Parathyroid adenoma (tissue), 2 donors: ENCODE measurements at regions not wholly inside any gene's neighbourhood (a gene's known extent, or its start where the extent isn't known, plus 50 kb on each side); places are given as distances from the start of the nearest gene placed in this dataset.

ENCODE experiments used
- H2AFZ ChIP-seq: fragments of 300-600 bp; sonication (generic); one replicate; pipeline ENCODE4 v1.7.0; 2017; ENCODE audit warnings: antibody characterized with exemption, mild to moderate bottlenecking
- H3K27ac ChIP-seq: fragments of 300-600 bp; sonication (generic); one replicate; pipeline ENCODE4 v1.7.0; 2017
- H3K27me3 ChIP-seq: fragments of 300-600 bp; sonication (generic); one replicate; pipeline ENCODE4 v1.7.0; 2017; ENCODE audit warnings: low read length; ENCODE audit not compliant: control insufficient read depth, insufficient read depth
- H3K36me3 ChIP-seq: fragments of 300-600 bp; sonication (generic); one replicate; pipeline ENCODE4 v1.7.0; 2017; ENCODE audit warnings: low read length; ENCODE audit not compliant: control insufficient read depth, insufficient read depth
- H3K4me1 ChIP-seq: fragments of 300-600 bp; sonication (generic); one replicate; pipeline ENCODE4 v1.7.0; 2017; ENCODE audit warnings: control low read depth
- H3K4me2 ChIP-seq: fragments of 300-600 bp; sonication (generic); one replicate; pipeline ENCODE4 v1.7.0; 2017; ENCODE audit warnings: low read length
- H3K4me3 ChIP-seq: fragments of 300-600 bp; sonication (generic); one replicate; pipeline ENCODE4 v1.7.0; 2017; ENCODE audit warnings: low read depth, low read length
- H3K79me2 ChIP-seq: fragments of 300-600 bp; sonication (generic); one replicate; pipeline ENCODE4 v1.7.0; 2017; ENCODE audit warnings: control low read depth
- H3K9ac ChIP-seq: fragments of 300-600 bp; sonication (generic); one replicate; pipeline ENCODE4 v1.7.0; 2017; ENCODE audit warnings: mild to moderate bottlenecking
- H3K9me3 ChIP-seq: fragments of 300-600 bp; sonication (generic); one replicate; pipeline ENCODE4 v1.7.0; 2017; ENCODE audit warnings: low read length; ENCODE audit not compliant: control insufficient read depth
- CTCF ChIP-seq: fragments of 300-600 bp; sonication (generic); IDR thresholded peaks from one replicate; pipeline ENCODE4 v1.7.0; 2017; ENCODE audit warnings: antibody characterized with exemption, mild to moderate bottlenecking
- donor health status: primary hyperparathyroidism.

GRCh38 chr18:60981682-60982328, 351.4 kb upstream of the CDH20 start:
- no peaks in the 10 kb centered on the region for H3K36me3 ChIP-seq
- no peak overlapping the region for H3K27ac ChIP-seq
- H3K4me3 ChIP-seq: no peak overlapping the region

GRCh38 chr18:60982329-60982695, 350.9 kb upstream of the CDH20 start:
- H3K79me2 ChIP-seq: no peaks in the 10 kb centered on the region
- no peak overlapping the region for H3K9ac ChIP-seq
- no peaks in the 10 kb centered on the region for H3K9me3 ChIP-seq
- no peak overlapping the region for H3K27ac ChIP-seq
- H3K4me2 ChIP-seq: no peak overlapping the region
- H3K36me3 ChIP-seq: no peaks in the 10 kb centered on the region
- no peak overlapping the region for H2AFZ ChIP-seq
- no peaks in the 10 kb centered on the region for H3K4me1 ChIP-seq
- no peak for TF ChIP-seq CTCF
- H3K27me3 ChIP-seq: no peaks in the 10 kb centered on the region
- no peak overlapping the region for H3K4me3 ChIP-seq

More at GRCh38 chr18:60981682-60982328, 351.4 kb upstream of the CDH20 start:
- Histone ChIP-seq H3K9ac (no peak overlapping the region), H3K9me3 (no peaks in the 10 kb centered on the region), H3K4me2 (no peak overlapping the region), H3K4me1 (no peaks in the 10 kb centered on the region), H2AFZ (no peak overlapping the region), H3K79me2 (no peaks in the 10 kb centered on the region), H3K27me3 (no peaks in the 10 kb centered on the region)
- no peak for TF ChIP-seq CTCF

GRCh38 chr18:60982928-60983327, 350.3 kb upstream of the CDH20 start:
- no peak overlapping the region for H3K27ac ChIP-seq
- no peak overlapping the region for H3K9ac ChIP-seq
- TF ChIP-seq CTCF: no peak
- H3K4me1 ChIP-seq: no peaks in the 10 kb centered on the region
- no peaks in the 10 kb centered on the region for H3K79me2 ChIP-seq
- H3K4me3 ChIP-seq: no peak overlapping the region
- no peaks in the 10 kb centered on the region for H3K36me3 ChIP-seq
- no peak overlapping the region for H2AFZ ChIP-seq
- no peak overlapping the region for H3K4me2 ChIP-seq
- H3K9me3 ChIP-seq: no peaks in the 10 kb centered on the region
- H3K27me3 ChIP-seq: no peaks in the 10 kb centered on the region

DNA sequence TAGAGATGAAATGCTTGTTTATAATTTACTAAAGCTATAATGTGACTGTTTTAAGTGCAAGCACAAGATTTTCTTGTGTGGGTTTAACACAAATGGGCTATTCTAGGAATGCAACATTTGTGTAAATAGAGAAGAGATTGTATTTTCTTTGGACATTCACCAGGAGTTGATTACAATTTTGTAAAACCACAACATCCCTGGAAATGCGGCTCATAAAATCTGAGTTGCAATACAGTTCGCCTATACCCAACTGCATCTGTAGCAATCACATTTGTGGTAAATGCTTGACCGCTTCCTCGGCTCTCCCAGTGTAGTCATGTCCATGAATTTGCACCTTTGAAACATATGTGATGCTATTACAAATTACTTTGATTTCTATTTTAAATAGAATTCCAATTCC, 348.7 kb upstream of the CDH20 start:
- no peak overlapping the region for H3K4me3 ChIP-seq
- TF ChIP-seq CTCF: no peak

GRCh38 chr18:60987963-60988362, 345.3 kb upstream of the CDH20 start:
- H3K9ac ChIP-seq: no peak overlapping the region
- TF ChIP-seq CTCF: no peak
- no peaks in the 10 kb centered on the region for H3K9me3 ChIP-seq
- H3K4me3 ChIP-seq: no peak overlapping the region
- H3K27me3 ChIP-seq: no peaks in the 10 kb centered on the region
- H3K27ac ChIP-seq: no peak overlapping the region
- no peaks in the 10 kb centered on the region for H3K79me2 ChIP-seq
- no peak overlapping the region for H2AFZ ChIP-seq
- no peak overlapping the region for H3K4me2 ChIP-seq
- no peaks in the 10 kb centered on the region for H3K4me1 ChIP-seq
- no peaks in the 10 kb centered on the region for H3K36me3 ChIP-seq

More for the DNA sequence above, 348.7 kb upstream of the CDH20 start:
- no peak overlapping the region for H3K9ac ChIP-seq
- no peaks in the 10 kb centered on the region for H3K27me3 ChIP-seq
- H3K9me3 ChIP-seq: no peaks in the 10 kb centered on the region
- no peak overlapping the region for H2AFZ ChIP-seq
- no peaks in the 10 kb centered on the region for H3K79me2 ChIP-seq
- no peak overlapping the region for H3K4me2 ChIP-seq
- no peak overlapping the region for H3K27ac ChIP-seq
- no peaks in the 10 kb centered on the region for H3K36me3 ChIP-seq
- no peaks in the 10 kb centered on the region for H3K4me1 ChIP-seq
